H4 (cell line): ENCODE measurements at regions not wholly inside any gene's neighbourhood (a gene's known extent, or its start where the extent isn't known, plus 50 kb on each side); places are given as distances from the start of the nearest gene placed in this dataset.
A peak's percentile ranks its signal among the peaks of the same experiment; 100 is the strongest.

ENCODE experiments used
- DNase-seq: peaks from one replicate; pipeline ENCODE4 v3.0.0-alpha.2; 2015; ENCODE audit warnings: low spot score

GRCh38 chr2:150319085-150319484 is 168.4 kb downstream of the RND3 start:
- no peak for DNase-seq

GRCh38 chr2:150312271-150312670 is 175.2 kb downstream of the RND3 start:
- no peak for DNase-seq

- no peak for DNase-seq
Measured at GRCh38 chr2:150309311-150310080, 178.0 kb downstream of the RND3 start.

- DNase-seq: no peak
Measured at GRCh38 chr2:150307258-150307657, 180.2 kb downstream of the RND3 start.

- DNase-seq: no peak
Measured at GRCh38 chr2:150303281-150303680, 184.2 kb downstream of the RND3 start.

- no peak for DNase-seq
Measured at GRCh38 chr2:150298571-150299305, 188.7 kb downstream of the RND3 start.

- peak; percentile 17 for DNase-seq
Measured at GRCh38 chr2:150296770-150297546, 190.5 kb downstream of the RND3 start.

GRCh38 chr2:150295544-150295943 is 191.9 kb downstream of the RND3 start:
- no peak for DNase-seq

GRCh38 chr2:150293771-150294170 is 193.7 kb downstream of the RND3 start:
- DNase-seq: no peak

GRCh38 chr2:150292807-150293206 is 194.7 kb downstream of the RND3 start:
- DNase-seq: no peak

- DNase-seq: no peak
Measured at GRCh38 chr2:150292192-150292591, 195.3 kb downstream of the RND3 start.

- DNase-seq: no peak
Measured at GRCh38 chr2:150286730-150287362, 200.6 kb downstream of the RND3 start.

- no peak for DNase-seq
Measured at GRCh38 chr2:150284116-150284515, 203.4 kb downstream of the RND3 start.

- DNase-seq: no peak
Measured at GRCh38 chr2:150282771-150283371, 204.6 kb downstream of the RND3 start.

- DNase-seq: no peak
Measured at GRCh38 chr2:150282357-150282756, 205.1 kb downstream of the RND3 start.

GRCh38 chr2:150280231-150280630 is 207.2 kb downstream of the RND3 start:
- no peak for DNase-seq

- DNase-seq: no peak
Measured at GRCh38 chr2:150279686-150280085, 207.8 kb downstream of the RND3 start.

- no peak for DNase-seq
Measured at GRCh38 chr2:150276737-150277136, 210.7 kb downstream of the RND3 start.

GRCh38 chr2:150274108-150274507 is 213.4 kb downstream of the RND3 start:
- DNase-seq: no peak

GRCh38 chr2:150271952-150272802 is 215.3 kb downstream of the RND3 start:
- no peak for DNase-seq
